IMR-90 (cell line): ENCODE measurements at regions not wholly inside any gene's neighbourhood (a gene's known extent, or its start where the extent isn't known, plus 50 kb on each side); places are given as distances from the start of the nearest gene placed in this dataset.

ENCODE experiments used
- ATAC-seq: fragments of 200-7000 bp; cut with Tn5 transposase; 2 replicates; pipeline ENCODE4 v1.9.1; 2020; ENCODE audit warnings: low read depth, mild to moderate bottlenecking, moderate library complexity
- BruUV-seq: library from RNA; stranded (reverse); fragments of 400-500 nt; replicated peaks from 2 replicates; lab custom pipeline; 2021; lab: Mats Ljungman, UMichigan
- CTCF ChIA-PET: fragments of 300-600 bp; formaldehyde crosslinking; extraction: SDS; loops from one replicate; lab custom pipeline; 2021; ENCODE audit warnings: antibody characterized with exemption; lab: Yijun Ruan, JAX
- POLR2A ChIA-PET: fragments of 300-600 bp; sonication (Branson Sonifier 250); formaldehyde crosslinking; loops from one replicate; lab custom pipeline; 2022; ENCODE audit warnings: antibody characterized with exemption; ENCODE audit not compliant: unreplicated experiment; lab: Charles Lee
- DNase-seq: peaks from one replicate; pipeline ENCODE4 v3.0.0; 2013
- H2AFZ ChIP-seq: replicated peaks from 2 replicates; pipeline ENCODE3; 2013; ENCODE audit warnings: low read length, mild to moderate bottlenecking; ENCODE audit not compliant: poor library complexity
- H2AK5ac ChIP-seq: 2 replicates; pipeline ENCODE4 v1.6.1; 2013; ENCODE audit warnings: low read depth, low read length, inconsistent platforms
- H2AK9ac ChIP-seq: replicated peaks from 2 replicates; pipeline ENCODE3; 2013; ENCODE audit warnings: mild to moderate bottlenecking, low read depth, low read length, moderate library complexity; ENCODE audit not compliant: poor library complexity
- H2BK120ac ChIP-seq: 2 replicates; pipeline ENCODE4 v1.6.1; 2013; ENCODE audit warnings: low read depth, low read length, inconsistent platforms
- H2BK15ac ChIP-seq: 3 replicates; pipeline ENCODE4 v1.6.1; 2013; ENCODE audit warnings: low read depth, low read length, inconsistent platforms
- H2BK20ac ChIP-seq: 2 replicates; pipeline ENCODE4 v1.6.1; 2013; ENCODE audit warnings: low read depth, mild to moderate bottlenecking, inconsistent platforms, low read length, moderate library complexity
- H2BK5ac ChIP-seq: 2 replicates; pipeline ENCODE4 v1.6.1; 2013; ENCODE audit warnings: mild to moderate bottlenecking, low read depth, low read length, inconsistent platforms; ENCODE audit not compliant: poor library complexity, severe bottlenecking
- H3K14ac ChIP-seq: replicated peaks from 2 replicates; pipeline ENCODE4 v1.6.1; 2013; ENCODE audit warnings: low read depth, low read length, inconsistent platforms
- H3K18ac ChIP-seq: 2 replicates; pipeline ENCODE4 v1.6.1; 2013; ENCODE audit warnings: low read depth, low read length, control low read depth
- H3K23ac ChIP-seq: 2 replicates; pipeline ENCODE4 v1.6.1; 2013; ENCODE audit warnings: low read depth, low read length, inconsistent platforms
- H3K27ac ChIP-seq: 2 replicates; pipeline ENCODE4 v1.5.1; 2013; ENCODE audit warnings: mild to moderate bottlenecking, control low read depth, low read length; ENCODE audit not compliant: insufficient read depth
- H3K27me3 ChIP-seq: 2 replicates; pipeline ENCODE4 v1.6.1; 2013; ENCODE audit warnings: low read length; ENCODE audit not compliant: control insufficient read depth, insufficient read depth
- H3K36me3 ChIP-seq: 2 replicates; pipeline ENCODE4 v1.6.1; 2013; ENCODE audit warnings: low read length, mixed read lengths; ENCODE audit not compliant: control insufficient read depth, insufficient read depth
- H3K4ac ChIP-seq: 2 replicates; pipeline ENCODE4 v1.6.1; 2013; ENCODE audit warnings: low read depth, low read length, inconsistent platforms
- H3K4me1 ChIP-seq: 2 replicates; pipeline ENCODE4 v1.6.1; 2013; ENCODE audit warnings: low read length, mixed read lengths; ENCODE audit not compliant: control insufficient read depth, insufficient read depth
- H3K4me2 ChIP-seq: 2 replicates; pipeline ENCODE4 v1.6.1; 2013; ENCODE audit warnings: low read depth, mild to moderate bottlenecking, control low read depth, low read length, moderate library complexity
- H3K4me3 ChIP-seq: 2 replicates; pipeline ENCODE4 v1.5.1; 2013; ENCODE audit warnings: low read depth, mild to moderate bottlenecking, control low read depth, low read length, moderate library complexity; ENCODE audit not compliant: insufficient read depth
- H3K56ac ChIP-seq: 2 replicates; pipeline ENCODE4 v1.6.1; 2013; ENCODE audit warnings: low read length, inconsistent platforms; ENCODE audit not compliant: insufficient read depth; ENCODE audit errors: extremely low read depth
- H3K79me1 ChIP-seq, 2 experiments: 2 replicates each; pipeline ENCODE4 v1.6.1; 2013; ENCODE audit warnings: low read length in 2 of 2, inconsistent platforms in 1 of 2, low read depth in 1 of 2
- H3K9ac ChIP-seq: 2 replicates; pipeline ENCODE4 v1.6.1; 2013; ENCODE audit warnings: low read depth, low read length, control low read depth
- H3K9me1 ChIP-seq: 2 replicates; pipeline ENCODE4 v1.6.1; 2013; ENCODE audit warnings: low read length, inconsistent platforms; ENCODE audit not compliant: insufficient read depth
- H3K9me3 ChIP-seq: 2 replicates; pipeline ENCODE4 v1.6.1; 2013; ENCODE audit warnings: low read length; ENCODE audit not compliant: control insufficient read depth, insufficient read depth
- H4K20me1 ChIP-seq: 2 replicates; pipeline ENCODE4 v1.6.1; 2013; ENCODE audit warnings: low read length, inconsistent platforms; ENCODE audit not compliant: insufficient read depth
- H4K5ac ChIP-seq: 2 replicates; pipeline ENCODE4 v1.6.1; 2013; ENCODE audit warnings: mild to moderate bottlenecking, low read depth, low read length, control low read depth
- H4K8ac ChIP-seq, 2 experiments: 2 replicates each; pipeline ENCODE4 v1.6.1; 2013; ENCODE audit warnings: low read depth in 2 of 2, low read length in 2 of 2, control low read depth in 1 of 2, inconsistent platforms in 1 of 2
- H4K91ac ChIP-seq: 2 replicates; pipeline ENCODE4 v1.6.1; 2013; ENCODE audit warnings: low read depth, low read length, inconsistent platforms; ENCODE audit not compliant: insufficient read depth
- BHLHE40 ChIP-seq: fragments of 150-350 bp; IDR thresholded peaks from 2 replicates; pipeline ENCODE4 v1.6.1; 2016; ENCODE audit warnings: mild to moderate bottlenecking, low read depth, low read length
- CEBPB ChIP-seq: IDR thresholded peaks from 2 replicates; pipeline ENCODE4 v1.6.1; 2012; ENCODE audit warnings: low read depth, low read length, improper control_type of control experiment
- CHD1 ChIP-seq: IDR thresholded peaks from 2 replicates; pipeline ENCODE4 v1.6.1; 2012; ENCODE audit warnings: low read depth, low read length, improper control_type of control experiment
- CTCF ChIP-seq: conservative IDR thresholded peaks from 2 replicates; pipeline ENCODE4 v1.5.1; 2012; ENCODE audit warnings: mild to moderate bottlenecking, low read depth, low read length, improper control_type of control experiment
- FOS ChIP-seq: fragments of 150-350 bp; IDR thresholded peaks from 2 replicates; pipeline ENCODE4 v1.6.1; 2016; ENCODE audit warnings: low read depth, low read length
- MAFK ChIP-seq: IDR thresholded peaks from 2 replicates; pipeline ENCODE4 v1.6.1; 2012; ENCODE audit warnings: low read depth, low read length, improper control_type of control experiment
- MAZ ChIP-seq: IDR thresholded peaks from 2 replicates; pipeline ENCODE4 v1.6.1; 2012; ENCODE audit warnings: low read depth, mild to moderate bottlenecking, low read length, improper control_type of control experiment, moderate library complexity, borderline replicate concordance
- MXI1 ChIP-seq: IDR thresholded peaks from 2 replicates; pipeline ENCODE4 v1.6.1; 2012; ENCODE audit warnings: low read depth, mild to moderate bottlenecking, low read length, moderate library complexity, borderline replicate concordance
- NFE2L2 ChIP-seq: fragments of 150-350 bp; IDR thresholded peaks from 2 replicates; pipeline ENCODE4 v1.6.1; 2016; ENCODE audit warnings: low read depth, mild to moderate bottlenecking, low read length
- POLR2A ChIP-seq: IDR thresholded peaks from 2 replicates; pipeline ENCODE4 v1.6.1; 2012; ENCODE audit warnings: mild to moderate bottlenecking, low read depth, low read length
- RAD21 ChIP-seq: IDR thresholded peaks from 2 replicates; pipeline ENCODE4 v1.6.1; 2012; ENCODE audit warnings: low read length, improper control_type of control experiment
- RCOR1 ChIP-seq: IDR thresholded peaks from 2 replicates; pipeline ENCODE4 v1.6.1; 2012; ENCODE audit warnings: mild to moderate bottlenecking, low read length, improper control_type of control experiment; ENCODE audit not compliant: insufficient replicate concordance
- RFX5 ChIP-seq: IDR thresholded peaks from 2 replicates; pipeline ENCODE4 v1.8.0; 2012; ENCODE audit warnings: low read depth, mild to moderate bottlenecking, low read length, moderate library complexity
- SMC3 ChIP-seq: fragments of 150-350 bp; IDR thresholded peaks from 2 replicates; pipeline ENCODE4 v1.6.1; 2016; ENCODE audit warnings: low read depth, mild to moderate bottlenecking, antibody characterized with exemption, low read length, moderate library complexity
- USF2 ChIP-seq: fragments of 150-350 bp; IDR thresholded peaks from 2 replicates; pipeline ENCODE4 v1.6.1; 2017; ENCODE audit warnings: mild to moderate bottlenecking, antibody characterized with exemption, low read length, low read depth
- dilution Hi-C: fragments of 300-500 bp; cut with HindIII; formaldehyde crosslinking; loops from one replicate; pipeline ENCODE4 v1.14.3; 2018; ENCODE audit warnings: low sequenced_read_pairs; ENCODE audit not compliant: unreplicated experiment
- in situ Hi-C: fragments of 300-500 bp; cut with MboI; formaldehyde crosslinking; loops from 3 replicates; pipeline ENCODE4 v1.14.3; 2019; ENCODE audit warnings: low sequenced_read_pairs, inconsistent platforms, mixed read lengths
- intact Hi-C: fragments of 100-400 bp; cut with micrococcal nuclease; formaldehyde crosslinking; loops from 2 replicates; pipeline ENCODE4 v1.10.0; 2022
- TF ChIP-seq, protein P1 (sequence below): fragments of 150-350 bp; IDR thresholded peaks from 2 replicates; pipeline ENCODE4 v1.6.1; 2016; ENCODE audit warnings: low read depth, mild to moderate bottlenecking, low read length, moderate library complexity, borderline replicate concordance

- POLR2A ChIA-PET = no interaction called here
- dilution Hi-C loops = no loop called here
- CTCF ChIA-PET = no interaction called here
These were observed 223.0 kb upstream of the LRFN2 start for GRCh38 chr6:40810171-40810570.

More at GRCh38 chr6:40810171-40810570, 223.0 kb upstream of the LRFN2 start:
- in situ Hi-C loops = no loop called here
- intact Hi-C loops = no loop called here
- H3K4me1 ChIP-seq = no peaks in the 10 kb centered on the region
- H3K4ac ChIP-seq = no peak overlapping the region
- H2BK120ac ChIP-seq = no peak overlapping the region
- no peak for TF ChIP-seq USF2
- no peak for TF ChIP-seq RCOR1
- no peak for TF ChIP-seq MAZ
- no peak for TF ChIP-seq MXI1
- TF ChIP-seq RAD21 = no peak
- TF ChIP-seq POLR2A = no peak
- no peak for TF ChIP-seq MAFK
- TF ChIP-seq FOS = no peak
- TF ChIP-seq CEBPB = no peak
- no peak for TF ChIP-seq NFE2L2
- no peak for TF ChIP-seq SMC3
- TF ChIP-seq, protein P1, sequence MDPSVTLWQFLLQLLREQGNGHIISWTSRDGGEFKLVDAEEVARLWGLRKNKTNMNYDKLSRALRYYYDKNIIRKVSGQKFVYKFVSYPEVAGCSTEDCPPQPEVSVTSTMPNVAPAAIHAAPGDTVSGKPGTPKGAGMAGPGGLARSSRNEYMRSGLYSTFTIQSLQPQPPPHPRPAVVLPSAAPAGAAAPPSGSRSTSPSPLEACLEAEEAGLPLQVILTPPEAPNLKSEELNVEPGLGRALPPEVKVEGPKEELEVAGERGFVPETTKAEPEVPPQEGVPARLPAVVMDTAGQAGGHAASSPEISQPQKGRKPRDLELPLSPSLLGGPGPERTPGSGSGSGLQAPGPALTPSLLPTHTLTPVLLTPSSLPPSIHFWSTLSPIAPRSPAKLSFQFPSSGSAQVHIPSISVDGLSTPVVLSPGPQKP = no peak
- TF ChIP-seq CTCF = no peak
- TF ChIP-seq BHLHE40 = no peak
- TF ChIP-seq RFX5 = no peak
- no peak for TF ChIP-seq CHD1
- no peaks in the 10 kb centered on the region for H3K9me1 ChIP-seq
- DNase-seq (no peak), ATAC-seq (no peak)
- H2AFZ ChIP-seq = no peak overlapping the region
- H3K27ac ChIP-seq = no peak overlapping the region
- H3K18ac ChIP-seq = no peak overlapping the region
- H4K91ac ChIP-seq = no peak overlapping the region
- H3K23ac ChIP-seq = no peak overlapping the region
- no peaks in the 10 kb centered on the region for H4K20me1 ChIP-seq
- H2BK15ac ChIP-seq = no peak overlapping the region
- H4K8ac ChIP-seq = no peak overlapping the region
- H2AK5ac ChIP-seq = no peak overlapping the region
- no peak overlapping the region for H3K56ac ChIP-seq
- no peak overlapping the region for H3K4me3 ChIP-seq
- no peaks in the 10 kb centered on the region for H3K36me3 ChIP-seq
- no peaks in the 10 kb centered on the region for H3K27me3 ChIP-seq
- H3K14ac ChIP-seq = no peak overlapping the region
- H3K9ac ChIP-seq = no peak overlapping the region
- H3K79me1 ChIP-seq = no peaks in the 10 kb centered on the region
- H3K9me3 ChIP-seq = no peaks in the 10 kb centered on the region
- no peak overlapping the region for H2AK9ac ChIP-seq
- H3K4me2 ChIP-seq = no peak overlapping the region
- no peak overlapping the region for H4K5ac ChIP-seq
- no peak overlapping the region for H2BK20ac ChIP-seq
- BruUV-seq = no TSS peak
- H2BK5ac ChIP-seq = no peak overlapping the region
